ENCODE measurements at regions not wholly inside any gene's neighbourhood (a gene's known extent, or its start where the extent isn't known, plus 50 kb on each side); places are given as distances from the start of the nearest gene placed in this dataset.

GRCh38 chr12:81888961-81889360 is 129.8 kb upstream of the PPFIA2 start:
- no peak for TF ChIP-seq CTCF (conservative IDR thresholded peaks at IDR 0.05; ENCODE audit: low read depth, low read length)
- Histone ChIP-seq H3K27ac (no peak overlapping the region), H4K20me1 (ENCODE audit: insufficient read depth) (no peaks in the 10 kb centered on the region), H3K36me3 (ENCODE audit: insufficient read depth) (no peaks in the 10 kb centered on the region), H3K4me3 (IDR thresholded peaks at IDR 0.05; ENCODE audit: insufficient read depth, low read depth, low read length) (no peak overlapping the region), H3K4me2 (no peak overlapping the region), H3K79me2 (ENCODE audit: insufficient read depth, low read depth) (no peaks in the 10 kb centered on the region), H3K27me3 (ENCODE audit: insufficient read depth, low read depth) (no peaks in the 10 kb centered on the region), H3K4me1 (ENCODE audit: low read depth, poor library complexity, severe bottlenecking) (no peaks in the 10 kb centered on the region), H2AFZ (ENCODE audit: low read depth) (no peak overlapping the region), H3K9ac (no peak overlapping the region)

- Histone ChIP-seq H3K27me3 (ENCODE audit: insufficient read depth, low read depth) (no peaks in the 10 kb centered on the region), H3K79me2 (ENCODE audit: insufficient read depth, low read depth) (no peaks in the 10 kb centered on the region), H3K4me2 (no peak overlapping the region), H3K9ac (no peak overlapping the region), H3K36me3 (ENCODE audit: insufficient read depth) (no peaks in the 10 kb centered on the region), H3K27ac (no peak overlapping the region), H3K4me1 (ENCODE audit: low read depth, poor library complexity, severe bottlenecking) (no peaks in the 10 kb centered on the region), H4K20me1 (ENCODE audit: insufficient read depth) (no peaks in the 10 kb centered on the region), H2AFZ (ENCODE audit: low read depth) (no peak overlapping the region), H3K4me3 (IDR thresholded peaks at IDR 0.05; ENCODE audit: insufficient read depth, low read depth, low read length) (no peak overlapping the region)
- no peak for TF ChIP-seq CTCF (conservative IDR thresholded peaks at IDR 0.05; ENCODE audit: low read depth, low read length)
These were observed 129.1 kb upstream of the PPFIA2 start for GRCh38 chr12:81888106-81888740.

GRCh38 chr12:81874586-81874985 is 115.4 kb upstream of the PPFIA2 start:
- no peak overlapping the region for H3K9ac ChIP-seq
- H4K20me1 ChIP-seq (ENCODE audit: insufficient read depth): no peaks in the 10 kb centered on the region
- no peaks in the 10 kb centered on the region for H3K27me3 ChIP-seq (ENCODE audit: insufficient read depth, low read depth)
- H3K27ac ChIP-seq: no peak overlapping the region
- no peak for TF ChIP-seq CTCF (conservative IDR thresholded peaks at IDR 0.05; ENCODE audit: low read depth, low read length)
- no peaks in the 10 kb centered on the region for H3K36me3 ChIP-seq (ENCODE audit: insufficient read depth)
- H3K4me1 ChIP-seq (ENCODE audit: low read depth, poor library complexity, severe bottlenecking): no peaks in the 10 kb centered on the region
- H2AFZ ChIP-seq (ENCODE audit: low read depth): no peak overlapping the region
- H3K4me2 ChIP-seq: no peak overlapping the region
- H3K79me2 ChIP-seq (ENCODE audit: insufficient read depth, low read depth): no peaks in the 10 kb centered on the region
- no peak overlapping the region for H3K4me3 ChIP-seq (IDR thresholded peaks at IDR 0.05; ENCODE audit: insufficient read depth, low read depth, low read length)

GRCh38 chr12:81874166-81874565 is 115.0 kb upstream of the PPFIA2 start:
- Histone ChIP-seq H3K27ac (no peak overlapping the region), H4K20me1 (ENCODE audit: insufficient read depth) (no peaks in the 10 kb centered on the region), H3K79me2 (ENCODE audit: insufficient read depth, low read depth) (no peaks in the 10 kb centered on the region), H2AFZ (ENCODE audit: low read depth) (no peak overlapping the region), H3K36me3 (ENCODE audit: insufficient read depth) (no peaks in the 10 kb centered on the region), H3K4me1 (ENCODE audit: low read depth, poor library complexity, severe bottlenecking) (no peaks in the 10 kb centered on the region), H3K4me3 (IDR thresholded peaks at IDR 0.05; ENCODE audit: insufficient read depth, low read depth, low read length) (no peak overlapping the region), H3K27me3 (ENCODE audit: insufficient read depth, low read depth) (no peaks in the 10 kb centered on the region), H3K9ac (no peak overlapping the region), H3K4me2 (no peak overlapping the region)
- no peak for TF ChIP-seq CTCF (conservative IDR thresholded peaks at IDR 0.05; ENCODE audit: low read depth, low read length)

Data from KMS-11 (cell line).